H1 (cell line): ENCODE measurements at regions not wholly inside any gene's neighbourhood (a gene's known extent, or its start where the extent isn't known, plus 50 kb on each side); places are given as distances from the start of the nearest gene placed in this dataset.

ENCODE experiments used
- RBBP5 ChIP-seq: IDR thresholded peaks from 2 replicates; pipeline ENCODE4 v1.7.1; 2012; ENCODE audit warnings: low read depth, mild to moderate bottlenecking, inconsistent platforms, low read length, moderate library complexity, borderline replicate concordance
- TEAD4 ChIP-seq: IDR thresholded peaks from 2 replicates; pipeline ENCODE4 v1.6.1; 2012; ENCODE audit warnings: low read depth, low read length, inconsistent platforms, mixed read lengths
- TF ChIP-seq, protein P1 (sequence below), 3 experiments: IDR thresholded peaks; 1 replicate in 2 of 3; 2 replicates in 1 of 3; pipeline versions ENCODE4 v1.5.1 to v1.6.1; 2011; ENCODE audit warnings: low read length in 3 of 3, mild to moderate bottlenecking in 3 of 3, inconsistent platforms in 2 of 3, low read depth in 1 of 3, moderate library complexity in 1 of 3; ENCODE audit not compliant: insufficient read depth in 1 of 3; ENCODE audit errors: control extremely low read depth in 1 of 3

- TF ChIP-seq, protein P1, sequence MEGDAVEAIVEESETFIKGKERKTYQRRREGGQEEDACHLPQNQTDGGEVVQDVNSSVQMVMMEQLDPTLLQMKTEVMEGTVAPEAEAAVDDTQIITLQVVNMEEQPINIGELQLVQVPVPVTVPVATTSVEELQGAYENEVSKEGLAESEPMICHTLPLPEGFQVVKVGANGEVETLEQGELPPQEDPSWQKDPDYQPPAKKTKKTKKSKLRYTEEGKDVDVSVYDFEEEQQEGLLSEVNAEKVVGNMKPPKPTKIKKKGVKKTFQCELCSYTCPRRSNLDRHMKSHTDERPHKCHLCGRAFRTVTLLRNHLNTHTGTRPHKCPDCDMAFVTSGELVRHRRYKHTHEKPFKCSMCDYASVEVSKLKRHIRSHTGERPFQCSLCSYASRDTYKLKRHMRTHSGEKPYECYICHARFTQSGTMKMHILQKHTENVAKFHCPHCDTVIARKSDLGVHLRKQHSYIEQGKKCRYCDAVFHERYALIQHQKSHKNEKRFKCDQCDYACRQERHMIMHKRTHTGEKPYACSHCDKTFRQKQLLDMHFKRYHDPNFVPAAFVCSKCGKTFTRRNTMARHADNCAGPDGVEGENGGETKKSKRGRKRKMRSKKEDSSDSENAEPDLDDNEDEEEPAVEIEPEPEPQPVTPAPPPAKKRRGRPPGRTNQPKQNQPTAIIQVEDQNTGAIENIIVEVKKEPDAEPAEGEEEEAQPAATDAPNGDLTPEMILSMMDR (IDR thresholded peaks at IDR 0.05; ENCODE audit: control extremely low read depth in 1 of 3, insufficient read depth in 1 of 3, low read depth in 1 of 3, low read length in 3 of 3), result no peak
- TF ChIP-seq TEAD4 (no peak), RBBP5 (no peak)
Observed at GRCh38 chr7:128191136-128191844, 49.8 kb upstream of the LEP start (continued).
